ENCODE measurements at regions not wholly inside any gene's neighbourhood (a gene's known extent, or its start where the extent isn't known, plus 50 kb on each side); places are given as distances from the start of the nearest gene placed in this dataset.
A peak's percentile ranks its signal among the peaks of the same experiment; 100 is the strongest.

- TF ChIP-seq CREB1 (CRISPR knock-in tag; IDR thresholded peaks at IDR 0.05; ENCODE audit: low read depth) (no peak), STAT1 (IDR thresholded peaks at IDR 0.05; ENCODE audit: unreplicated experiment) (no peak), ZNF114 (CRISPR knock-in tag; IDR thresholded peaks at IDR 0.05) (no peak)
These were observed 101.5 kb upstream of the LIMCH1 start (continued) for GRCh38 chr4:41436419-41436818.

DNA sequence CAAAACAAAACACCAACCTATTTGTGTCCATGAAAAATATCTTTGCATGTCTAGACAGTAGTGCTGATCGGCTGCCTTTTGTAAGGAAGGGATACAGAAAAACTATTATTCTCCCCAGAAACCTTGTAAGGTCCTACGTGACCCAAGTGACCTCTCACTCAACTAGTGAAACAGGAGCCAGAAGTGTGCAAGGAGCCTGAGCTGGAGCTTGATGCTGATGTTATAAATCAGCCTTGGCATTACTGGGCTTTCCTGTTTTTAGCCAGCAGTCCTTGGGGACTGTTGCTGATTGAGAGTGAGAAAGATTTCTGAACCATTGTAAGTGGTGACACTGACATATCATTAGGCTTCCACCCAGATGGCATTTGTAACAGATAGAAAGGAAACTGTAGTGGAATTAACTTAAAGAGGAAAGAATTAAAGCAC is 100.8 kb upstream of the LIMCH1 start:
- Histone ChIP-seq H2AFZ (no peak overlapping the region; the same call in 1 of the 2 replicates), H4K20me1 (replicated peaks; ENCODE audit: insufficient read depth) (no peaks in the 10 kb centered on the region), H3K36me3 (ENCODE audit: insufficient read depth) (no peaks in the 10 kb centered on the region), H3K9me2 (ENCODE audit: insufficient read depth) (peaks cover 11% of the 10 kb centered on the region), H3K27me3 (ENCODE audit: insufficient read depth) (no peaks in the 10 kb centered on the region), H3K4me3 (no peak overlapping the region), H3K4me2 (no peak overlapping the region), H3F3A (replicated peaks; ENCODE audit: low read depth) (no peaks in the 10 kb centered on the region), H3K27ac (ENCODE audit: low read depth) (no peak overlapping the region), H3K79me2 (replicated peaks; ENCODE audit: insufficient read depth) (no peaks in the 10 kb centered on the region), H3K4me1 (ENCODE audit: insufficient read depth) (peaks cover 26% of the 10 kb centered on the region)
- Mint-ChIP-seq H3K9me3 (peaks cover 7% of the 10 kb centered on the region; the same call in 2 of the 3 replicates), H3K27me3 (ENCODE audit: insufficient read depth, low read depth, poor library complexity) (peaks cover 14% of the 10 kb centered on the region), H3K4me3 (no peak overlapping the region), H3K36me3 (ENCODE audit: low read depth) (peaks cover 8% of the 10 kb centered on the region; the same call in 2 of the 3 replicates), H3K27ac (peak overlapping the region; percentile 18; the same call in 1 of the 2 replicates), H3K4me1 (peaks cover 38% of the 10 kb centered on the region)
- no peak for ATAC-seq
- TF ChIP-seq ZNF331 (CRISPR knock-in tag; IDR thresholded peaks at IDR 0.05; ENCODE audit: low read depth) (no peak), REST (IDR thresholded peaks at IDR 0.05; ENCODE audit: unreplicated experiment) (no peak), EZH2phosphoT487 (IDR thresholded peaks at IDR 0.05; ENCODE audit: unreplicated experiment) (no peak), JUNB (IDR thresholded peaks at IDR 0.05; ENCODE audit: unreplicated experiment) (no peak), ZNF114 (CRISPR knock-in tag; IDR thresholded peaks at IDR 0.05) (no peak), CREB1 (CRISPR knock-in tag; IDR thresholded peaks at IDR 0.05; ENCODE audit: low read depth) (no peak), NANOG (IDR thresholded peaks at IDR 0.05; ENCODE audit: borderline replicate concordance) (no peak)
- TF ChIP-seq, protein P1, sequence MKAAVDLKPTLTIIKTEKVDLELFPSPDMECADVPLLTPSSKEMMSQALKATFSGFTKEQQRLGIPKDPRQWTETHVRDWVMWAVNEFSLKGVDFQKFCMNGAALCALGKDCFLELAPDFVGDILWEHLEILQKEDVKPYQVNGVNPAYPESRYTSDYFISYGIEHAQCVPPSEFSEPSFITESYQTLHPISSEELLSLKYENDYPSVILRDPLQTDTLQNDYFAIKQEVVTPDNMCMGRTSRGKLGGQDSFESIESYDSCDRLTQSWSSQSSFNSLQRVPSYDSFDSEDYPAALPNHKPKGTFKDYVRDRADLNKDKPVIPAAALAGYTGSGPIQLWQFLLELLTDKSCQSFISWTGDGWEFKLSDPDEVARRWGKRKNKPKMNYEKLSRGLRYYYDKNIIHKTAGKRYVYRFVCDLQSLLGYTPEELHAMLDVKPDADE (IDR thresholded peaks at IDR 0.05) = no peak
- TF ChIP-seq, protein P2, sequence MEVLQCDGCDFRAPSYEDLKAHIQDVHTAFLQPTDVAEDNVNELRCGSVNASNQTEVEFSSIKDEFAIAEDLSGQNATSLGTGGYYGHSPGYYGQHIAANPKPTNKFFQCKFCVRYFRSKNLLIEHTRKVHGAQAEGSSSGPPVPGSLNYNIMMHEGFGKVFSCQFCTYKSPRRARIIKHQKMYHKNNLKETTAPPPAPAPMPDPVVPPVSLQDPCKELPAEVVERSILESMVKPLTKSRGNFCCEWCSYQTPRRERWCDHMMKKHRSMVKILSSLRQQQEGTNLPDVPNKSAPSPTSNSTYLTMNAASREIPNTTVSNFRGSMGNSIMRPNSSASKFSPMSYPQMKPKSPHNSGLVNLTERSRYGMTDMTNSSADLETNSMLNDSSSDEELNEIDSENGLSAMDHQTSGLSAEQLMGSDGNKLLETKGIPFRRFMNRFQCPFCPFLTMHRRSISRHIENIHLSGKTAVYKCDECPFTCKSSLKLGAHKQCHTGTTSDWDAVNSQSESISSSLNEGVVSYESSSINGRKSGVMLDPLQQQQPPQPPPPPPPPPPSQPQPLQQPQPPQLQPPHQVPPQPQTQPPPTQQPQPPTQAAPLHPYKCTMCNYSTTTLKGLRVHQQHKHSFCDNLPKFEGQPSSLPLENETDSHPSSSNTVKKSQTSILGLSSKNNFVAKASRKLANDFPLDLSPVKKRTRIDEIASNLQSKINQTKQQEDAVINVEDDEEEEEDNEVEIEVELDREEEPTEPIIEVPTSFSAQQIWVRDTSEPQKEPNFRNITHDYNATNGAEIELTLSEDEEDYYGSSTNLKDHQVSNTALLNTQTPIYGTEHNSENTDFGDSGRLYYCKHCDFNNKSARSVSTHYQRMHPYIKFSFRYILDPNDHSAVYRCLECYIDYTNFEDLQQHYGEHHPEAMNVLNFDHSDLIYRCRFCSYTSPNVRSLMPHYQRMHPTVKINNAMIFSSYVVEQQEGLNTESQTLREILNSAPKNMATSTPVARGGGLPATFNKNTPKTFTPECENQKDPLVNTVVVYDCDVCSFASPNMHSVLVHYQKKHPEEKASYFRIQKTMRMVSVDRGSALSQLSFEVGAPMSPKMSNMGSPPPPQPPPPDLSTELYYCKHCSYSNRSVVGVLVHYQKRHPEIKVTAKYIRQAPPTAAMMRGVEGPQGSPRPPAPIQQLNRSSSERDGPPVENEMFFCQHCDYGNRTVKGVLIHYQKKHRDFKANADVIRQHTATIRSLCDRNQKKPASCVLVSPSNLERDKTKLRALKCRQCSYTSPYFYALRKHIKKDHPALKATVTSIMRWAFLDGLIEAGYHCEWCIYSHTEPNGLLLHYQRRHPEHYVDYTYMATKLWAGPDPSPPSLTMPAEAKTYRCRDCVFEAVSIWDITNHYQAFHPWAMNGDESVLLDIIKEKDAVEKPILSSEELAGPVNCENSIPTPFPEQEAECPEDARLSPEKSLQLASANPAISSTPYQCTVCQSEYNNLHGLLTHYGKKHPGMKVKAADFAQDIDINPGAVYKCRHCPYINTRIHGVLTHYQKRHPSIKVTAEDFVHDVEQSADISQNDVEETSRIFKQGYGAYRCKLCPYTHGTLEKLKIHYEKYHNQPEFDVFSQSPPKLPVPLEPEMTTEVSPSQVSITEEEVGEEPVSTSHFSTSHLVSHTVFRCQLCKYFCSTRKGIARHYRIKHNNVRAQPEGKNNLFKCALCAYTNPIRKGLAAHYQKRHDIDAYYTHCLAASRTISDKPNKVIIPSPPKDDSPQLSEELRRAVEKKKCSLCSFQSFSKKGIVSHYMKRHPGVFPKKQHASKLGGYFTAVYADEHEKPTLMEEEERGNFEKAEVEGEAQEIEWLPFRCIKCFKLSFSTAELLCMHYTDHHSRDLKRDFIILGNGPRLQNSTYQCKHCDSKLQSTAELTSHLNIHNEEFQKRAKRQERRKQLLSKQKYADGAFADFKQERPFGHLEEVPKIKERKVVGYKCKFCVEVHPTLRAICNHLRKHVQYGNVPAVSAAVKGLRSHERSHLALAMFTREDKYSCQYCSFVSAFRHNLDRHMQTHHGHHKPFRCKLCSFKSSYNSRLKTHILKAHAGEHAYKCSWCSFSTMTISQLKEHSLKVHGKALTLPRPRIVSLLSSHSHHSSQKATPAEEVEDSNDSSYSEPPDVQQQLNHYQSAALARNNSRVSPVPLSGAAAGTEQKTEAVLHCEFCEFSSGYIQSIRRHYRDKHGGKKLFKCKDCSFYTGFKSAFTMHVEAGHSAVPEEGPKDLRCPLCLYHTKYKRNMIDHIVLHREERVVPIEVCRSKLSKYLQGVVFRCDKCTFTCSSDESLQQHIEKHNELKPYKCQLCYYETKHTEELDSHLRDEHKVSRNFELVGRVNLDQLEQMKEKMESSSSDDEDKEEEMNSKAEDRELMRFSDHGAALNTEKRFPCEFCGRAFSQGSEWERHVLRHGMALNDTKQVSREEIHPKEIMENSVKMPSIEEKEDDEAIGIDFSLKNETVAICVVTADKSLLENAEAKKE (CRISPR knock-in tag; IDR thresholded peaks at IDR 0.05) = no peak
- TF ChIP-seq, protein P3, sequence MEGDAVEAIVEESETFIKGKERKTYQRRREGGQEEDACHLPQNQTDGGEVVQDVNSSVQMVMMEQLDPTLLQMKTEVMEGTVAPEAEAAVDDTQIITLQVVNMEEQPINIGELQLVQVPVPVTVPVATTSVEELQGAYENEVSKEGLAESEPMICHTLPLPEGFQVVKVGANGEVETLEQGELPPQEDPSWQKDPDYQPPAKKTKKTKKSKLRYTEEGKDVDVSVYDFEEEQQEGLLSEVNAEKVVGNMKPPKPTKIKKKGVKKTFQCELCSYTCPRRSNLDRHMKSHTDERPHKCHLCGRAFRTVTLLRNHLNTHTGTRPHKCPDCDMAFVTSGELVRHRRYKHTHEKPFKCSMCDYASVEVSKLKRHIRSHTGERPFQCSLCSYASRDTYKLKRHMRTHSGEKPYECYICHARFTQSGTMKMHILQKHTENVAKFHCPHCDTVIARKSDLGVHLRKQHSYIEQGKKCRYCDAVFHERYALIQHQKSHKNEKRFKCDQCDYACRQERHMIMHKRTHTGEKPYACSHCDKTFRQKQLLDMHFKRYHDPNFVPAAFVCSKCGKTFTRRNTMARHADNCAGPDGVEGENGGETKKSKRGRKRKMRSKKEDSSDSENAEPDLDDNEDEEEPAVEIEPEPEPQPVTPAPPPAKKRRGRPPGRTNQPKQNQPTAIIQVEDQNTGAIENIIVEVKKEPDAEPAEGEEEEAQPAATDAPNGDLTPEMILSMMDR (conservative IDR thresholded peaks at IDR 0.05; ENCODE audit: low read depth in 2 of 2) = no peak
- DNase-seq (ENCODE audit: low spot score) = no peak
